ENCODE measurements at regions not wholly inside any gene's neighbourhood (a gene's known extent, or its start where the extent isn't known, plus 50 kb on each side); places are given as distances from the start of the nearest gene placed in this dataset.

- TF ChIP-seq, protein P1, sequence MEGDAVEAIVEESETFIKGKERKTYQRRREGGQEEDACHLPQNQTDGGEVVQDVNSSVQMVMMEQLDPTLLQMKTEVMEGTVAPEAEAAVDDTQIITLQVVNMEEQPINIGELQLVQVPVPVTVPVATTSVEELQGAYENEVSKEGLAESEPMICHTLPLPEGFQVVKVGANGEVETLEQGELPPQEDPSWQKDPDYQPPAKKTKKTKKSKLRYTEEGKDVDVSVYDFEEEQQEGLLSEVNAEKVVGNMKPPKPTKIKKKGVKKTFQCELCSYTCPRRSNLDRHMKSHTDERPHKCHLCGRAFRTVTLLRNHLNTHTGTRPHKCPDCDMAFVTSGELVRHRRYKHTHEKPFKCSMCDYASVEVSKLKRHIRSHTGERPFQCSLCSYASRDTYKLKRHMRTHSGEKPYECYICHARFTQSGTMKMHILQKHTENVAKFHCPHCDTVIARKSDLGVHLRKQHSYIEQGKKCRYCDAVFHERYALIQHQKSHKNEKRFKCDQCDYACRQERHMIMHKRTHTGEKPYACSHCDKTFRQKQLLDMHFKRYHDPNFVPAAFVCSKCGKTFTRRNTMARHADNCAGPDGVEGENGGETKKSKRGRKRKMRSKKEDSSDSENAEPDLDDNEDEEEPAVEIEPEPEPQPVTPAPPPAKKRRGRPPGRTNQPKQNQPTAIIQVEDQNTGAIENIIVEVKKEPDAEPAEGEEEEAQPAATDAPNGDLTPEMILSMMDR (IDR thresholded peaks at IDR 0.05), result no peak
- no peak for TF ChIP-seq EP300 (IDR thresholded peaks at IDR 0.05)
Measured at GRCh38 chr15:58249646-58250312, 111.6 kb downstream of the AQP9 start.
